ENCODE measurements at regions not wholly inside any gene's neighbourhood (a gene's known extent, or its start where the extent isn't known, plus 50 kb on each side); places are given as distances from the start of the nearest gene placed in this dataset.

DNA sequence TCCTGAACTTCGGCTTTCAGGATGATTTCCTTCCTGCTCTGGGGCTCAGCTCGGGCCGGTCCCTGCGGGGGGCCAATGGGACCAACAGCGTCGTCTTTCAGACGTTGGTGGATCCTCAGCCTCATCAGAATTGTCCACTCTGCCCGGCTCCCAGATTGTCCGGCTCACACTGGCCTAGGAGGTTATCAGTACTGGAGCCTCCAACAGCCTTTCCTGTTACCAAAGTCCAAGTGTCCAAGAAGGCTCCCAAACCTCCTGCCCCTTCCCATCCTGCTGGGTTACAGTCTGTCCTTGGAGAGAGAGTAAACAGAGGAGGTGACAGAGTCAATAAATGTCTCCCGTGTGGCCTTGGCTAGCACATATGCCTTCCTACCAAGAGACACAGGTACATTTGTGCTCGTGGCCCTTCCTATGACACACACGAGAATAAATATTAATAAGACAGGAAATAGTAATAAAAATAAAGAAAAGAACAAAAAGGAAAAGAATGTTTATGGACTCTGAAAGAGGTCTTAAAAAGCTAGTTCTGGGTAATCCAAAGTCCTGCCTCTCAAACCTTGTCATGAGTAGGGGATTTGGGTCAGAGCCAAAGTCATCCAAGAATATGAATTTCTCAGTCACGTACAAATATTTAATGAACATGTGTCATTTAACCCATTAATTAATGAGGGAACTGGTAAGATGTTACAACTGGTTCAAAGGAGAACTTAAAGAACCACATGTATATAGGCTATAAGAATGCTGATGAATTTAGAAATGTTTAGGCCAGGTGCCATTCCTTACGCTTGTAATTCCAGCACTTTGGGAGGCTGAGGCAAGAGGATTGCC is 80.8 kb upstream of the SLC2A1 start:
- Histone ChIP-seq H3K36me3 (replicated peaks in 1 of 2; ENCODE audit: control insufficient read depth in 1 of 2, insufficient read depth in 2 of 2, low read length in 2 of 2) (no peaks in the 10 kb centered on the region), H3K79me2 (ENCODE audit: insufficient read depth, low read length) (peaks cover 7% of the 10 kb centered on the region), H2AFZ (ENCODE audit: low read length) (no peak overlapping the region), H3K4me2 (ENCODE audit: low read depth, low read length) (peak overlapping the region; percentile 73), H3K9me3 (ENCODE audit: low read length) (no peaks in the 10 kb centered on the region), H4K20me1 (ENCODE audit: insufficient read depth, low read length) (no peaks in the 10 kb centered on the region), H3K4me3 (replicated peaks in 1 of 3; ENCODE audit: insufficient read depth in 1 of 3, low read depth in 2 of 3, low read length in 3 of 3) (peak overlapping the region; percentile 14 to 49 (median 20); a peak in 5 of 6 replicates), H3K9ac (ENCODE audit: insufficient read depth, low read depth, low read length) (peak overlapping the region; percentile 42; the same call in 1 of the 2 replicates), H3K4me1 (ENCODE audit: insufficient read depth, low read length) (peaks cover 100% of the 10 kb centered on the region), H3K27ac (ENCODE audit: extremely low read length, insufficient read depth, low read length) (peak overlapping the region; percentile 72), H3K27me3 (ENCODE audit: control insufficient read depth in 1 of 2, insufficient read depth in 2 of 2, low read length in 2 of 2) (no peaks in the 10 kb centered on the region)
- ChIA-PET POLR2A (no interaction called here), CTCF (ENCODE audit: low intra/inter-chr PET ratio, low total read pairs) (no interaction called here)
- FAIRE-seq, result peak; percentile 96
- in situ Hi-C loops (cut with HindIII; ENCODE audit: extremely low pct_ligation_motif_present, low pct_unique_long_range_greater_than_20kb) (no loop called here), intact Hi-C loops (cut with micrococcal nuclease; ENCODE audit: unreplicated experiment) (loop anchor here (2.0 to 5.0 kb wide), 2 partner anchors 32 to 33 kb away; no protein-coding TSS in a partner anchor)
- no TSS peak for BruUV-seq (replicated peaks)
- peak; percentile 96 for DNase-seq (ENCODE audit: low spot score)
- WGBS (ENCODE audit: low lambda C conversion rate), result 12% methylated on average over 9 of the region's 14 CpGs
- ATAC-seq, result peak; percentile 36
- TF ChIP-seq RFX5 (IDR thresholded peaks at IDR 0.05; ENCODE audit: low read depth, low read length) (peak; percentile 50; the same call in 1 of the 2 replicates), WIZ (CRISPR knock-in tag; IDR thresholded peaks at IDR 0.05) (no peak), ZBTB7A (CRISPR knock-in tag; IDR thresholded peaks at IDR 0.05) (peak; percentile 65; the same call in 1 of the 2 replicates), FOXA1 (IDR thresholded peaks at IDR 0.05) (peak; percentile 88), FOXA1 (CRISPR knock-in tag; IDR thresholded peaks at IDR 0.05) (peak; percentile 100), ZMYM4 (CRISPR knock-in tag; IDR thresholded peaks at IDR 0.05) (0 out of 2 replicates have a peak, but pooled peaks have one; percentile 61), ZNF292 (CRISPR knock-in tag; IDR thresholded peaks at IDR 0.05; ENCODE audit: borderline replicate concordance, low read depth) (peak; percentile 60; the same call in 1 of the 2 replicates), KLF16 (CRISPR knock-in tag; IDR thresholded peaks at IDR 0.05) (peak in 1 of 2 experiments; percentile 87; a peak in 1 of 4 replicates), MTA1 (CRISPR knock-in tag; IDR thresholded peaks at IDR 0.05; ENCODE audit: borderline replicate concordance) (peak; percentile 95), ZNF317 (CRISPR knock-in tag; IDR thresholded peaks at IDR 0.05) (0 out of 2 replicates have a peak, but pooled peaks have one; percentile 45), MEF2D (CRISPR knock-in tag; IDR thresholded peaks at IDR 0.05) (peak; percentile 78), LCORL (IDR thresholded peaks at IDR 0.05) (0 out of 2 replicates have a peak, but pooled peaks have one; percentile 36), LCORL (CRISPR knock-in tag; IDR thresholded peaks at IDR 0.05) (peak; percentile 94), SIX4 (CRISPR knock-in tag; IDR thresholded peaks at IDR 0.05) (peak; percentile 85)
- TF ChIP-seq, protein P1, sequence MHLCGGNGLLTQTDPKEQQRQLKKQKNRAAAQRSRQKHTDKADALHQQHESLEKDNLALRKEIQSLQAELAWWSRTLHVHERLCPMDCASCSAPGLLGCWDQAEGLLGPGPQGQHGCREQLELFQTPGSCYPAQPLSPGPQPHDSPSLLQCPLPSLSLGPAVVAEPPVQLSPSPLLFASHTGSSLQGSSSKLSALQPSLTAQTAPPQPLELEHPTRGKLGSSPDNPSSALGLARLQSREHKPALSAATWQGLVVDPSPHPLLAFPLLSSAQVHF (CRISPR knock-in tag; IDR thresholded peaks at IDR 0.05), result no peak
- TF ChIP-seq, protein P2, sequence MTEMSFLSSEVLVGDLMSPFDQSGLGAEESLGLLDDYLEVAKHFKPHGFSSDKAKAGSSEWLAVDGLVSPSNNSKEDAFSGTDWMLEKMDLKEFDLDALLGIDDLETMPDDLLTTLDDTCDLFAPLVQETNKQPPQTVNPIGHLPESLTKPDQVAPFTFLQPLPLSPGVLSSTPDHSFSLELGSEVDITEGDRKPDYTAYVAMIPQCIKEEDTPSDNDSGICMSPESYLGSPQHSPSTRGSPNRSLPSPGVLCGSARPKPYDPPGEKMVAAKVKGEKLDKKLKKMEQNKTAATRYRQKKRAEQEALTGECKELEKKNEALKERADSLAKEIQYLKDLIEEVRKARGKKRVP (CRISPR knock-in tag; IDR thresholded peaks at IDR 0.05), result peak in 1 of 2 experiments; percentile 61; a peak in 2 of 4 replicates
- TF ChIP-seq, protein P3, sequence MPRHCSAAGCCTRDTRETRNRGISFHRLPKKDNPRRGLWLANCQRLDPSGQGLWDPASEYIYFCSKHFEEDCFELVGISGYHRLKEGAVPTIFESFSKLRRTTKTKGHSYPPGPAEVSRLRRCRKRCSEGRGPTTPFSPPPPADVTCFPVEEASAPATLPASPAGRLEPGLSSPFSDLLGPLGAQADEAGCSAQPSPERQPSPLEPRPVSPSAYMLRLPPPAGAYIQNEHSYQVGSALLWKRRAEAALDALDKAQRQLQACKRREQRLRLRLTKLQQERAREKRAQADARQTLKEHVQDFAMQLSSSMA (CRISPR knock-in tag; IDR thresholded peaks at IDR 0.05), result no peak
- TF ChIP-seq, protein P4, sequence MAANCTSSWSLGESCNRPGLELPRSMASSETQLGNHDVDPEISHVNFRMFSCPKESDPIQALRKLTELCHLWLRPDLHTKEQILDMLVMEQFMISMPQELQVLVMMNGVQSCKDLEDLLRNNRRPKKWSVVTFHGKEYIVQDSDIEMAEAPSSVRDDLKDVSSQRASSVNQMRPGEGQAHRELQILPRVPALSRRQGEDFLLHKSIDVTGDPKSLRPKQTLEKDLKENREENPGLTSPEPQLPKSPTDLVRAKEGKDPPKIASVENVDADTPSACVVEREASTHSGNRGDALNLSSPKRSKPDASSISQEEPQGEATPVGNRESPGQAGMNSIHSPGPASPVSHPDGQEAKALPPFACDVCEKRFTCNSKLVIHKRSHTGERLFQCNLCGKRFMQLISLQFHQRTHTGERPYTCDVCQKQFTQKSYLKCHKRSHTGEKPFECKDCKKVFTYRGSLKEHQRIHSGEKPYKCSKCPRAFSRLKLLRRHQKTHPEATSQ (CRISPR knock-in tag; IDR thresholded peaks at IDR 0.05; ENCODE audit: borderline replicate concordance), result peak; percentile 91; the same call in 1 of the 2 replicates
- TF ChIP-seq, protein P5, sequence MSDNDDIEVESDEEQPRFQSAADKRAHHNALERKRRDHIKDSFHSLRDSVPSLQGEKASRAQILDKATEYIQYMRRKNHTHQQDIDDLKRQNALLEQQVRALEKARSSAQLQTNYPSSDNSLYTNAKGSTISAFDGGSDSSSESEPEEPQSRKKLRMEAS (IDR thresholded peaks at IDR 0.05), result peak; percentile 86
- TF ChIP-seq, protein P6, sequence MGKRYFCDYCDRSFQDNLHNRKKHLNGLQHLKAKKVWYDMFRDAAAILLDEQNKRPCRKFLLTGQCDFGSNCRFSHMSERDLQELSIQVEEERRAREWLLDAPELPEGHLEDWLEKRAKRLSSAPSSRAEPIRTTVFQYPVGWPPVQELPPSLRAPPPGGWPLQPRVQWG (CRISPR knock-in tag; IDR thresholded peaks at IDR 0.05; ENCODE audit: borderline replicate concordance, low read depth), result no peak

All from HepG2 (cell line).